Fibroblast of the aortic adventitia (primary cell): ENCODE measurements at regions not wholly inside any gene's neighbourhood (a gene's known extent, or its start where the extent isn't known, plus 50 kb on each side); places are given as distances from the start of the nearest gene placed in this dataset.

Experiments used
- DNase-seq: peaks from one replicate; pipeline ENCODE4 v3.0.0-alpha.2; 2010; ENCODE audit warnings: low read depth
- H3K4me3 ChIP-seq: 2 replicates; pipeline ENCODE4 v1.5.1; 2011; ENCODE audit warnings: low read depth, mild to moderate bottlenecking, control low read depth, low read length, moderate library complexity
- CTCF ChIP-seq: IDR thresholded peaks from 2 replicates; pipeline ENCODE4 v1.5.1; 2011; ENCODE audit warnings: mild to moderate bottlenecking, low read length, control low read depth, inconsistent platforms; ENCODE audit not compliant: insufficient read depth

GRCh38 chr14:97368049-97368448, 570.9 kb downstream of the VRK1 start:
- TF ChIP-seq CTCF = no peak
- H3K4me3 ChIP-seq = no peak overlapping the region

DNA sequence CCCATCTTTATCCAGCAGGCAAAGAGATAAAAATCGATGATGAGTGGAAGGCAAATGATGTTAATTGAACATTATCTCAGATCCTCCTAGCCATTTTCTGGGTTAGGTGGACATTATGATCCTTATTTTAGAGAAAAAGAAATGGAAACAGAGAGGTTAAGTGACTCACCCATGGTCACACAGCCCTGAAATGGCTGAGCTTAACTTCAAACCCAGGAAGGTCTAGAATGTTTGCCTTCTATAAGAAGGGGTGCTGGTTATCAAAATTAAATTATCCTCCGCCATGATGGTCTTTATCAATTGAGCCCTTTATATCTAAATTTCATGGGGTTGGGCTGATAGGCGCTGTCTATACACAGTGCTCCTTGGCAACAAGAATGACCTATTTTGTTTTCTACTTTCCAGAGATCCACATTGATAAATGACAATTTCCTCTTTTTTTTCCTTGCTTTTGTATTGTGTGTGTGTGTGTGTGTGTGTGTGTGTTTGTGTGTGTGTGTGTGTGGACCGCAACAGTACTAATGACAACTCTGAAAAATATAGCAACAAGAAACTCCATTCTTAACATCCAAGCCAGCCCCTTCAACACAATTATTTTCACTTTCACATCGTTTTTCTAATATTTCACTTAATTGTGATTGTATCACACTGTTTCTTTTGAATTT, 571.9 kb downstream of the VRK1 start:
- no peak for DNase-seq
- no peak for TF ChIP-seq CTCF

More at GRCh38 chr14:97368049-97368448, 570.9 kb downstream of the VRK1 start:
- DNase-seq = no peak

DNA sequence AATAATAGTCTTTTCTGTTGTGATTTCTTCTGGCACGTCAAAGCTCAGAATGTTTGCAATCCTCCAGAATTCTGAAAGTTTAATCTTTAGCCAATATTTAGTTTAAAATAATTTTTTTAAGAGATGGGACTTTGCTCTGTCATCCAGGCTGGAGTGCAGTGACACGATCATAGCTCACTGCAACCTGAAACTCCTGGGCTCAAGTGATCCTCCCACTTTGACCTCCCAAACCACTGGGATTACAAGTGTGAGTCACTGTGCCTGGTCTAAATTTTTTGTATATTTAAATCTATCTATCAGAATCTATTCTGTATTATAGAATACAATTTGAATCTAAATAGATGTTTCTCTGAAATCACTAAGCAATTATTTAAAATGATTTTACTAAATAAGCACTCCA, 572.7 kb downstream of the VRK1 start:
- no peak for DNase-seq
- no peak for TF ChIP-seq CTCF
- no peak overlapping the region for H3K4me3 ChIP-seq

More for the DNA sequence above, 571.9 kb downstream of the VRK1 start:
- no peak overlapping the region for H3K4me3 ChIP-seq

GRCh38 chr14:97376310-97376709, 579.1 kb downstream of the VRK1 start:
- no peak for DNase-seq

GRCh38 chr14:97377550-97377949, 580.4 kb downstream of the VRK1 start:
- no peak overlapping the region for H3K4me3 ChIP-seq
- no peak for TF ChIP-seq CTCF
- no peak for DNase-seq

More at GRCh38 chr14:97376310-97376709, 579.1 kb downstream of the VRK1 start:
- no peak overlapping the region for H3K4me3 ChIP-seq
- no peak for TF ChIP-seq CTCF

DNA sequence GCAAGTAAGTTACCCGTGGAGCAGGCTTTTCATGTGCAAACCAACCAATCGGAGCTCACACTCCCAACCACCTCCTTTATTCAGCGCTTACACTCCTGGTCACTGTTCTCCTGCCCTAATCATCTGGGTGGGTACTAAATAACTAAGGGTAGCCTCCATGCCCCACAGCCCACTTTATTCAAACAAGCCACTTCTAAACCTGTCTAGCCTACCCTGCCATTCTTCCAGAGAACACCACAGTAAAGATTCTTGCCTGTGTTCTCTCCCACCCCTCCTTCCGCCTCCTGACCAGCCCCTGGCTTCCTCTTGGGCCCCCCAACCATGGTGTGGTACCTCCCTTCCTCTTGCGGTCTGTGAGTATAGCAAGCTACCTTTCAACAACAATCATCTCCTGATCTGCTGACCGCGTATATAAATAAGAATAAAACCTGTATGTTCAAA, 581.9 kb downstream of the VRK1 start:
- TF ChIP-seq CTCF = no peak
- no peak for DNase-seq
- H3K4me3 ChIP-seq = no peak overlapping the region

DNA sequence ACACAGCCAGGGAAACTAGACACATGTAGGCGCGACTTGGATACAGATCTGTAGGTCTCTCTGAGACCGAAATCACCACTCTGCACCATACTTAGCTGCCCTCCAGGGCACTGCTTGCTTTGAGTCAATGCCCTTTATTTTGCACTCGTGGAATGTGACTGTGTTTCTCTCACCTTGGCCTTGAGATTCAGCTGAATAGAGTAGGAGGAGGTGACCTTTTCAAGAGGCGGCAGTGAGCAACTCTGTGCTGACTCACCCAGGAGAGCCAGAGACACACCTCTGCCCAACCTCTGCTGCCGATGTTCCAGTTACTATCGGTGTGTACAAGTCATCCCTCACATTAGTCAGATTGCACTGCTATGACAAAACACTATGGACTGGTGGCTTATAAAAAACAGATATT, 583.4 kb downstream of the VRK1 start:
- H3K4me3 ChIP-seq = no peak overlapping the region
- no peak for DNase-seq
- no peak for TF ChIP-seq CTCF
